Superior temporal gyrus (tissue), 1 donor: ENCODE measurements at regions not wholly inside any gene's neighbourhood (a gene's known extent, or its start where the extent isn't known, plus 50 kb on each side); places are given as distances from the start of the nearest gene placed in this dataset.

ENCODE experiments used
- DNase-seq: peaks from one replicate; pipeline ENCODE4 v3.0.0-alpha.2; 2016; ENCODE audit errors: extremely low spot score

DNA sequence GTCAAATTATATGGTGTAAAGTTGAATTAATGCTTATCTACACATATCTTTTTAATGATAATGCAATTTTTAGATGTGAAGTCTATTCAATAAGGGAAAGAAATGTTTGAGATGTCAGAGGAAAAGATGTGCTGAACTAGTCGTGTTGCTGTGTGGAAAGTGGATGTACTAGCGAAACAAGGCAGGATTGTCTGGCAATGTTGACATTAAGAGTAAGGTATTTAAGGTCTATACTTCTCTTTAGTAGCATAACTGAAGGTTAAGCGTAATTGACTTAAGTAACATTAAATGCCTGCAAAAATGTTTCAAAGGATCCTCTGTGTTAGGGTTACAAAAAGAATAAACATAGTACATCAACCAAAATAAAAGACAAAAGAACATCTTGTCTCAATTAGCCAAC, 787.3 kb upstream of the KLHL1 start:
- DNase-seq: no peak

DNA sequence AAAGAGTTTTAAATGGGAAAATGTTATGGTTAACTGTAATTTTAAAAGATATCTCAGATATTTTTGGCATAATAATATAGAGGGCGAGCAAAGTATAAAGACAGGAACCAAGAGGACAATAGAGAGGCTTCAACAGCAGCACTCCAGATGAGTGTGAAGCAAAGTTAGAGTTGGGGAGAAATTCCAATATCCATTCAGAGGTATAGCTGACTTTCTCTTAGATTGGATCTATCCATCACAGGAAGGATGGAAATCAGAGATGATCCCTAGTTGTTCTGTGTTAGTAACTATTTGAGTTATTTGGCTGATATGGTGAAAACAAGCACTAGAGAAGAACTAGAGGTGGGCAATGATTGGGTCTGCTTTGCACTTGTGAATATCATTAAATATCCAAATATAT, 786.0 kb upstream of the KLHL1 start:
- DNase-seq: no peak

DNA sequence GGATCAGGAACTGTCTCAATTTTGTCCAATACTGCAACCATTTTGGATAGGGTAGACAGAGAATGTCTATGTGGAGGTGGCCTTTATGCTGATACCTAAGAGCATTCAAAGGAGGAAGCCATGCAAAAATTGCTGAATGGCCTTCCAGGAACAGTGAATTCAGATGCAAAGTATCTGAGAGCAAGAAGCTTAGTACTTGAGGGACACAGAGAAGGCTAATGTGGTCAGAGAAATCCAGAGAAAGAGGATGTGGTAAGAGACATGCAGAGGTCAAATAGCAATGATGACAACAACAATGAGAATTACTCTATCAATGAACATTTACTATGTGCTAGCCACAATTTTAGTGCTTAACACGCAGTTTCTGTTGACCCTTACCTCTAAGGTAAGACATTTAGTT, 785.6 kb upstream of the KLHL1 start:
- no peak for DNase-seq

DNA sequence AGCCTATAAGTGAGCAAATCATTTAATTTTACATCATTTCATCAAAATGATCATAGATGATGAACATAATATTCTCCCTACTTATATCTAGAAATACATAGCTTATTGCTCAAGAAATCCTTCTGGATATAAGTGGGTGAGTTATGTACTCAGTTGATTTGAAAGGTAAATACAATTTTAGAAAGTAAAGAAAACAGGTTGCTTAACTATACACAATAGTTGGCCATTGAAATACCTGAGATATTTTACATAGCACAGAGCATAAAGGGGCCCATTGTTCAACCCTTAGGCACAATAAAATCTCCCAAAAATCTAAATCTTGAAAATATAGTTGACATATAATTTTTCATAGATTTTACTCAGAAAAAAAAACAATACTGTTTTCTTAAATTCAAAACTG, 782.0 kb upstream of the KLHL1 start:
- no peak for DNase-seq

DNA sequence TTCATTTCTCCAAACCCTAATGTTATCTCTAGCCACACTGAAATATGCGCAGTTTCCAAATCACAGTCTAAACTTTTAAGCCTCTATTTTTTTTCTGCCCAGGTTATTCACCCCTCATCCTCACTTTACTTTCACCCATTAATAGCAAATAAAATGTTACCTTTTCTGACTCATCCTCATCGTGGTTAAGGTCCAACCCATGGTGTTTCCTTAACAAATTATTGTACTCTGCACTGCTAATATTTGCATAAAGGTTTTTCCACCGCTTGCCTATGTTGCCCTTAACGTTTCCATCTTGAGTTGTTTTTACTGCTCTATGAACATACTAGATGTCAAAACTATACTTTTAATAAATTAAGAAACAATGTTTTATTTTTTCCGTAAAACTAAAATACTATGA, 780.9 kb upstream of the KLHL1 start:
- DNase-seq: no peak

DNA sequence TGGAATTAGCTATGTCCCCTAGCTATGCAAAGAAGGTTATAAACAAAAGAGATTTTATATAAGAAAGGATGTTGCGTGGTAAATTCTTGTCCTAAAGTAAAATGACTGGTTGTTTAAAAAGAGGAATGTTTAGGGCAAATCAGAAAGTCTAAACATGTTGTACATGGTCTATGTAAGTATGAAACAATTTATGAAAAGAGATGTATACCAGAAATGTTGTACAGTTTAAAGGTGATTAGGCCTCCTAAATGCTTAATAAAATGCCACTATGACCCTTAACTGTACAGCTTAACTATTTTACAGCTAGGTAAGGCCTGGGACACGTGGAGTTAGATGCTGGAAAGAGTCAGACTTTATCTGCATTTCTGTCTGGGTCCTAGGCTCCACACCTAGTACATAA, 775.9 kb upstream of the KLHL1 start:
- DNase-seq: no peak

DNA sequence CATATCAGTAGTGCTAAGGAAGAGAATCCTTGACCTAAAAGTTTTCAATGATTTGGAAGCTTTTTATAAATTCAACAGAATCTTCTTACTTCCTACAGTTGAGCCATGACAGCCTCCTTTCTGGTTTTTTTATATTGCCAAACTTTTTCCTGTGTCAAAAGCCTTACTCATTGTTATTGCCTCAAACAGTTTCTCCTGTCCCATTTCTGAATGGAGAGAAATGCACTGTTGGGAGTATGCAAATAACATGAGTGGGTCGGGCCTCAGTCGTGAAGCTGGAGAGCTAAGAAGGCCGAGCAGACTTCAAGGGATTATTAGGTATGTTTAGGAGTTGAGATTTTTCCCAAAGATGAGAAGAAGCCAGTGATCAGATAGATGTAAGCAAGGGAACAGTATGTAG, 766.4 kb upstream of the KLHL1 start:
- DNase-seq: no peak

DNA sequence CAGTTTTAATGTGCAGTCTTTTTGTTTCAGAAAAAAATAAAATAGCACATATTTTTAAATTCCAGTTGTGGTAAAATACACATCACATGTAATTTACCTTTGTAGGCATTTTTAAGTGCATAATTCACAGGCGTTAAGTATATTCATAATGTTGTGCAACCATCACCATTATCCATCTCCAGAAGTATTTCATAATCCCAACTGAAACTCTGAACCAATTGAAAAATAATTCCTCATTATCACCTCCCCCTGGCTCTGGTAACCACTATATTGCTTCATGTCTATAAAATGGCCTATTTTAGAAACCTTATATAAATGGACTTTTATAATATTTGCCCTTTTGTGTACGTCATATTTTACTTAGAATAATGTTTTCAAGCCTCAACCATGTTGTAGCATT, 756.5 kb upstream of the KLHL1 start:
- no peak for DNase-seq

DNA sequence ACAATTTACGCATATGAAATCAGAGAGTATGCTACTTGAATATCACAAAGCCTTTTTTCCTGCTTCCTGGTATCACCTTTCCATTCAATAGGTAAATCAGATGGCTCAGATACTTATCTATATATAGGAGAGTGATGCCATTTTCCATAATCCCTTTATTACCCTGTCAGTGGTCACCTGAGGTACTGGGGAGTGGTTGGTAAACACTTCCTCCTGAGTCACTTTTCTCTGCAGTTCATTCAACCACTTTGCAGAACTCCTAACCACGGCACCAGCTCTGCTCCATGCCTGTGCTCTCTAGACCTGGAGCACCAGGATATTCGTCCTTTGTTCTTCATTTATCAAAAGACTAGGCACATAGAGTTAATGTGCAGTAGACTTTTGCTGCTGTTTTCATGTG, 748.5 kb upstream of the KLHL1 start:
- DNase-seq: no peak

DNA sequence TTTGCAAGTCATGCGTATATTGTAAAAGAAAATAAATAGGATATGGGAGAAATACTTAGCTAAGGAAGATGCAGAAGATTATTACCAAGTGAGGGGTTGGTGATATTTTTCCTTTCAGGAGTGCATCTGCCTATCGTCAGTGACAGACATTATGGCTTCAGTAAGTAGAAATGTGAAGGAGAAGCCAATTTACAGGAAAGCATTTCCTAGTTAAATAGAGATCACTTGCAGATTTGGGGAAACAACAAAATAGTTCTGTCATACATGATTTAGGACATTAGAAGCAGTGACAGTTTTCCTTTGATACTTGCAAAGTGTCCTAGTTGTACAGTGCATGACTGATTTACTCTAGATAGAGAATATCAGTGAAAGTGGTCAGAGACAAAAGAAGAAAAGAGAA, 747.8 kb upstream of the KLHL1 start:
- DNase-seq: no peak

DNA sequence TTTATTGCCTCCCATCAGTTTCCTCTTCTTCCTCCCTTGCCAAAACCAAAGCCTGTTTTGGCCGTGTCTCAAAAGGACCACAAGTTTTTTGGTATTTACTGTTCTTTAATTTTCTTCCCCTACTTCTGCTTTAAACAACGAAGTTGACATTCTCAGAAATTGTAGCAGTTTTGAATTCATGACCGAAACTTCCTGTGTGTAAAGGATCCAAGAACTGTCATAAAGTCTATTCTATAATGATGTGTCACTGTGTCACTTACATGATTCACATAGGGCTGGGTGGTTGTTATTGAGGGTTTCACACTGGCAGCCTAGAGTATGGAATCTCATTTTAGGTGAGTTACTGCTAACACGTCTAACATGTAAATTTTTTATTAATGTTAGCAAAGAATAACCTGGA, 741.0 kb upstream of the KLHL1 start:
- no peak for DNase-seq

DNA sequence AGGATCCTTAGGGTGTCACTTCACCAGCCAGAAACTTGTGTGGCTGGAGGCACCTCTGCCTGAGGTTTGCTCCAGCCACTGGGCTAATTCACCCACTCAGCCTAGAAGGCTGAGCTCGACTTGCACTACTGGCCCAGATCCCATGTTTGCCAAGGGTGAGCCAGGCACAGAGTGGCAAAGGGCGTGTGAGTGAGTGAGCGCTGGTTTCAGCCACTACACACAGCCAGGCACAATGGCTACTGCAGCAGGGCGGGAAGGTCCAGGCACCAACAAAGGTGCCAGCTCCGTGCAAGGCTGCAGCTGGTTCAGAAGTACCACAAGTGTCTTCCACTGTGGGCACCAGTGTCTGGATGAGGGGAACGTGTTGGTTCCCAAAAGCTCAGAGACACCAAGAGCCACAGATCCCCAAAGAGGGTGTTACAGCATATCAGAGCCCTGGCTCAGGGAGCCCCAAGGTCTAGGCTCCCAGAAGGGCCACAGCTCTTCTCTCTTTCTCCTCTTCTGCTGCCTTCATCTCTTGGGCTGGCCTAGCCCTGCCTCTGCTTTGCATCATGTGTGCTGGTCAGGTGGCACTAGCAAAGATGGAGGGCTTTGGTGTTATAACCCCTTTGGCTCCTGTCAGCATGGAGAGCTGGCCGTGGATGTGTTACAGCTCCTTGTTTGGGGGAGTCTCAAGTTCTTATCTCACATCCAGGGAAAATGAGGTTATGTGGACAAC, 736.3 kb upstream of the KLHL1 start:
- no peak for DNase-seq

DNA sequence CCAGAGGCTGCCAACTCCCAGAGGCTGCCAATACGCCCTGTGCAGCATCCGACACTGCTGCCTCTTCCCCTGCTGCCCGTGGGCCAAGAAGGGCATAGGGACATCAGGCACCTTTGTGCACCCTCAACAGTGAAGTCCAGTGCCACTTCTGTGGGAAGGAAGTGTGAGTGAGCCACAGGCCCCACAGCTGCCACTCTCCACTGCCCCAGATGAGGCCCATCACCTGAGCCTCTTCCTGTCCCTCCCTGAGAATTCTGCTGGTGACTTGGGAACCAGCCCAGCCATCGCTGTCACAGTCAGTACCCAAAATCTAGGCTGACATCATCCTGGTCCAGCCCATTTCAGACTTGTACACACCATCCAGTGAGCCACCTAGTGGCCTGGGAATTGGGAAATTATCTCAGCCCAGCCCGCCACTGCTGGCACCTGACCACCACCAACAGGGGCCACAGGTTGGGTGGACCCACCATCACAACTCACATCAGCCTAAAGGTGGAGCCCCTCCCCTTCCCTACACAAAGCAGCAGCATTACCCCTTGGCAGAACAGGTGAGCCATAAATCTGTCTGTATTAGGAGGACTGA, 733.9 kb upstream of the KLHL1 start:
- no peak for DNase-seq

DNA sequence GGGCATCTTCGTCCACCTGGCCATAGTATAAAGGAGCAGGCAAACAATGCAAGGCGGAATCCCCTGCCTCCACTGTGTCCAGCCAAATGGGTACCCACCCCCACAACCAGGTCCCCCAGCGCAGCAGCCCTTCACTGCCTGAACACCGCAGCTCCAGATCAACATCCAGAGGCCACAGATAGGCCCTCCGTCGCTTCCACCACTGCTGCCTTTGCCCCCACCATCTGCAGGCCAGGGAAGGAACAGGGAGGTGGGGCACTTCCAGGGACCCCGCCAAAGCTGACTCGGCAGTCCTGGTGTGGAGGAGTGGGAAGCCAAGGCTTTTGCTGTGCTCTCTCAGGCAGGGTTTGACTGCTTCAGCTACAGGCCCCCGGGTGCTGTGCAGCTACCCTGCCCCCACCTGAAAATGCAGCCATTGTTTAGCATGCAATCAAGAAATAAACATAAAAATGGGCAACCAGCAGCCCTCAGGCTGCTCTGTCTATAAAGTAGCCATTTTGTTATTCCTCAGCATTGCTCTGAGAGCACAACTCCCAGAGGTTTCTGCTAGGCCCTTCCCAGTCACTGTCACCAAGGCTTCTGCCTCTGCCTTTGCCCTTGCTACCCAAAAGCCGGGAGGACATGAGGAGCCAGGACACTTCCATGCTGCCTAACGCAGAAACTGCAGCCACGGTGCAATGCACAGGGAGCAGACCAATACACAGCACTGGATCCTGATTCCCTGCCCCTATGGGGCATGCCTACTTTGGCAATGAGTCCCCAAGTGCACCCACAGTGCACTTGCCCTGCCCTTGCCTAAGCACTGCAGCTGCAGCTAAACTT, 733.2 kb upstream of the KLHL1 start:
- DNase-seq: no peak

DNA sequence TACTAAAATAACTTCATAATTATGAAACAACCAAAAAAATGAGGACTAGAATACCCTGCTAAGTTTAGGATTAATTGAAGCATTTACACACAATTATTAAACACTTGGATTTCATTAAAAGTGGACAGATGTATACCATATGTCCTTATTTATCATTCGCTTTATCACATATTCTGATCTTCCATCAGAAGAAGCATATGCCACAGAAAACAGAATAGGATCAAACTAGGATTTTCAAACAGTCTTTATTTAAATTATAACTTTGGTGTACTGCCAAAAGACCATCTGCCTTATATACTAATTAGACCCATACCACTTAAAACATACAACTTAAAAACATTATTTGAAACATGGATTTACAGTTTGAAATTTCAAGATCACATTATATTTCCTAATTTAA, 727.1 kb upstream of the KLHL1 start:
- DNase-seq: no peak

DNA sequence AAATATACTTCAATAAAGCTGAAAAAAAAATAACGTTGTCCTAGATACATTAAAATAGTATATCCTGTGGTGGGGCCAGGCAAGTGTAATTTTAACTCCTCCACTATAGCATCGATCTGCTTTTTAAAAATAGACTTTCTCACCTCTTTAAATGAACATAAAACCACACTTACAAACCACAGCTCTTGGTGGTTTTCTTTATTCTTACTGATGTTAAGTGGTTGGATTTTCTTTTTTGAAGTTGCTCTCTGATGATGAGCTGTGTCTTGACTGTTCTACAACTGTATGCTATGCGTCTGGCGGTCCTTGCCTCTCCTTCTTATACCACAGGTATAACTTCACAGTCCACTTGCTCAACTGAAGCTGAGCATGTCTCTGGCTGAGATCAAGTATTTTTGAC, 721.5 kb upstream of the KLHL1 start:
- no peak for DNase-seq

DNA sequence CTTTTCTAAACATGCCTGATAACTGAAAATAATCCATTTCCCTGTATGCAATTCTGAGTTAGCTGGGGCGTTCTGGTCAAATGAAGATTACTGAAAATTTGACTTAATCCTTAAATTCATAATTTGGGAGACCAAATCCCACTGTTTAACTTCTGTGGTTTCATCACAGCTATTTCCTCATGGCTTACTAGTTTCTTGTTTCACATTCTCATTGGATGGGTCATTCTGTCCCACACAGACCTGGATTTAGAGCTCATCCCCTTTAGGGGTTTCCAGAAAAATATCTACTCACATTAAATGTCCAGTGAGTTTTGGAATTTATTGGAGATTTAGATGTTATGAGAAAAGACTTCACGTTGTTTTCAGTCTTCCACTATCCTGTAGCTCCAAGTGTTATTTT, 709.3 kb upstream of the KLHL1 start:
- no peak for DNase-seq

DNA sequence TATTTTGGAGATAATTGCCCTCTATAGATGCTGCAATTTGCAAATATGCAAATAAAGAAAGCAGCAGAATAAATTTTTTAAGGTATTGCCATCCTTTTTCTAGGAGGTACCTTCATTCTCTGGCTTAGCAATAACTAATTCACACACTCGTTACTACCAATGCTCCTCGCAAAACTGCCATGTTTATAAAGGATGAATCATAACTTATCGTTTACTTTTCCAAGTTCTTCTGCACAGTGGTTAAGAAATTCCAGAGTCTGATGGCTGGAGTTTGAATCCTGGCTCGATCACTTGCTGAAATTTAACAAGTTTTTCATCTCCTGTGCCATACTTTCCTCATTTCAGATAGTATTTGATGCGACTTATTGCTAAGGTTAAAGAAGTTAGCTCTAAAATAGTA, 708.6 kb upstream of the KLHL1 start:
- no peak for DNase-seq

DNA sequence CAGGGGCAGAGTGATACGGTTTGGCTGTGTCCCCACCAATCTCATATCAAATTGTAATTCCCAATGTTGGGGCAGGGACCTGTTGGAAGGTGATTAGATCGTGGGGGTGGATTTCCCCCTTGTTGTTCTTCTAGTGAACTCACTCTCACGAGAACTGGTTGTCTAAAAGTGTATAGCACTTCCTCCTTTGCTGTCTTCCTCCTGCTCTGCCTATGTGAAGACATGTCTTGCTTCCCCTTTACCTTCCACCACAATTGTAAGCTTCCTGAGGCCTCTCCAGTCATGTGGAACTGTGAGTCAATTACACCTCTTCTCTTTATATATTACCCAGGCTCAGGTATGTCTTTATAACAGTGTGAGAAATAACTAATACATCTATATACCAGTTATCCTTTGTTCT, 706.4 kb upstream of the KLHL1 start:
- no peak for DNase-seq

DNA sequence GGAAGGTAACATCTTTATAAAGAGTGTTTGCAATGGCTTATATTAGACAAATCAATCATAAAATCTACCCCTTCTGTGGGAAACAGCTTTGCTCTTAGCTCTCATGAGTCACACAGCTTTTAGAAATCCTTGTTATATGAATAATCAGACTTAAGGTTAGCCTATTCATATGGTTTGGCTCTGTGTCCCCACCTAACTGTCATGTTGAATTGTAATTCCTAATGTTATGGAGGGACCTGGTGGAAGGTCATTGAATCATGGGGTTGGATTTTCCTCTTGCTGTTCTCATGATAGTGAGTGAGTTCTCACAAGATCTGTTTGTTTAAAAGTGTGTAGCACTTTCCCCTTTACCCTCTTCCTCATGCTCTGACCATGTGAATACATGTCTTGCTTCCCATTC, 704.2 kb upstream of the KLHL1 start:
- DNase-seq: no peak

DNA sequence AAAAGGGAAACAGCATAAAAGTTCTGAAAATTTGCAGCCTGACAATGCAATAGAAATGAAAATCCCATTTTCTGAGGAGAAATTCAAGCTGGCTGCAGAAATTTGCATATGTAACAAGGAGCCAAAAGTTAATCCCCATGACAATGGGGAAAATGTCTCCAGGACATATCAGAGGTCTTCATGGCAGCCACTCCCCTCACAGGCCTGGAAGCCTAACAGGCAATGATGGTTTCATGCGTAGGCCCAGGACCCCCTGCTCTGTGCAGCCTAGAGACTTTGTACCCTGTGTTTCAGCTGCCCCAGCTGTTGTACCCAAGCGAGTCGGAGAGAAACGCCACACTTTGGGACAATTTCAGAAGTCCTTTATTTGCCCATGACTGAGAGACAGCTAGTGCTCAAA, 701.3 kb upstream of the KLHL1 start:
- no peak for DNase-seq

DNA sequence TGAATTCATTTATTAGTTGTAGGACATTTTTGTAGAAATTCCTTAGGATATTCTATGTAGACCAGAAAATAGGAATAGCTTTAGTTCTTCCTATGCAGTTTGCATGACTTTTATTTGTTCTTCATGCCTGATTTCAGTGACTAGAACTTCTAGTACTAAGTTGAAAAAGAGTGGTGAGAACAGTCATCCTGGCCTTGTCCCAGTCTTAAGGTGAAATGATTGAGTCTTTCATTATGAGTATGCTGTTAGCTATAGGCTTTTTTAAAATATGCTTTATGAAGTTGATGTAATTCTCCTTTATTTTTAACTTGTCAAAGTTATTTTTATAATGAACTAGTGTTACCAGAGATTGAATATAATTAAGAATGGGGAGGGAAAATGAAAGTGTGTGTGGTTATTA, 690.1 kb upstream of the KLHL1 start:
- DNase-seq: no peak

DNA sequence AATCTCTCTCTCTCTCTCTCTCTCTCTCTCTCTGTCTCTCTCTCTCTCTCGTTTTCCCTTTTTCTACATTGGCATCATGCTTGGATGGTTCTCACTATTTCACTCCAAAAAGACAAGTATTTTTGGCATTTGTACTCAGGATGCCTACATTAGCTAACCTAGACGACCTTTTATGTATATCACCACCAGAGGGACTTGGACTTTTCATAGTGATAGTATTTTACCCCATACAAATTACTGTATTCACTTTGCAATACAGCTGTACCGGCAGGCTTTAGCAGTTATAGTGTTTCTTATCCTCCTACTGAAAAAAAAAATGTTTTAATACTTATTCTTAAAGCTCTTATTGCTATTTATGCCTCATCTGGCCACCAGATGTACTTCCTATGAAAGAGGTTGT, 687.2 kb upstream of the KLHL1 start:
- DNase-seq: no peak
